Fibroblast of mammary gland (primary cell): ENCODE measurements at regions not wholly inside any gene's neighbourhood (a gene's known extent, or its start where the extent isn't known, plus 50 kb on each side); places are given as distances from the start of the nearest gene placed in this dataset.
"Not testable (repeated sequence)": the region's sequence is repeated elsewhere in the genome, so short reads cannot be mapped to it uniquely, and the experiment has no call there.

Source experiments
- DNase-seq: peaks from one replicate; pipeline ENCODE4 v3.0.0-alpha.2; 2010; ENCODE audit warnings: low read depth
- H3K4me3 ChIP-seq: 2 replicates; pipeline ENCODE4 v1.5.1; 2011; ENCODE audit warnings: low read depth, mild to moderate bottlenecking, low read length, moderate library complexity; ENCODE audit not compliant: control insufficient read depth
- TF ChIP-seq, protein P1 (sequence below): conservative IDR thresholded peaks from 2 replicates; pipeline ENCODE4 v1.5.1; 2011; ENCODE audit warnings: low read depth, low read length, inconsistent platforms; ENCODE audit not compliant: control insufficient read depth, insufficient read depth

DNA sequence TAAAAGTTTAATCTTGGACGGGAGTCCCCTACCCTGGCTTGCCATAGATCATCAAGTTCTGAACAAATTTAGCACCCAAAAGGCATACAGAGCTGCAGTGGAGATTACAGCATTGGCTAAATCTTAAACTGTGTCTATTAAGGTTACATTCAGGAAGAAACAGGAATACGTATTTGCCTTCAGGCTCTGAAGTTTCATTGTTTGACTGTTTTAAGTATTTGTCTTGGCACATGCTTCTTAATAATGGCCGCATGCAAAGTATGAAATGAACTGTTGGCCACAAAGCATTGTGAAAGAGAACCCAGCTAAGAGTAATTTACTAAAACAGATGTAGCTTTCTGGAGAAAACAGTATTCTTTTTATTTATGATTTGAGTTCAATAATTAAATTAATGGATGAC lies 63.9 kb upstream of the CNEP1R1 start:
- DNase-seq, result no peak
- H3K4me3 ChIP-seq, result no peak overlapping the region
- TF ChIP-seq, protein P1, sequence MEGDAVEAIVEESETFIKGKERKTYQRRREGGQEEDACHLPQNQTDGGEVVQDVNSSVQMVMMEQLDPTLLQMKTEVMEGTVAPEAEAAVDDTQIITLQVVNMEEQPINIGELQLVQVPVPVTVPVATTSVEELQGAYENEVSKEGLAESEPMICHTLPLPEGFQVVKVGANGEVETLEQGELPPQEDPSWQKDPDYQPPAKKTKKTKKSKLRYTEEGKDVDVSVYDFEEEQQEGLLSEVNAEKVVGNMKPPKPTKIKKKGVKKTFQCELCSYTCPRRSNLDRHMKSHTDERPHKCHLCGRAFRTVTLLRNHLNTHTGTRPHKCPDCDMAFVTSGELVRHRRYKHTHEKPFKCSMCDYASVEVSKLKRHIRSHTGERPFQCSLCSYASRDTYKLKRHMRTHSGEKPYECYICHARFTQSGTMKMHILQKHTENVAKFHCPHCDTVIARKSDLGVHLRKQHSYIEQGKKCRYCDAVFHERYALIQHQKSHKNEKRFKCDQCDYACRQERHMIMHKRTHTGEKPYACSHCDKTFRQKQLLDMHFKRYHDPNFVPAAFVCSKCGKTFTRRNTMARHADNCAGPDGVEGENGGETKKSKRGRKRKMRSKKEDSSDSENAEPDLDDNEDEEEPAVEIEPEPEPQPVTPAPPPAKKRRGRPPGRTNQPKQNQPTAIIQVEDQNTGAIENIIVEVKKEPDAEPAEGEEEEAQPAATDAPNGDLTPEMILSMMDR, result no peak

- not testable (repeated sequence) for DNase-seq, H3K4me3 ChIP-seq
Measured at GRCh38 chr16:49962566-49962965, 62.5 kb upstream of the CNEP1R1 start.

DNA sequence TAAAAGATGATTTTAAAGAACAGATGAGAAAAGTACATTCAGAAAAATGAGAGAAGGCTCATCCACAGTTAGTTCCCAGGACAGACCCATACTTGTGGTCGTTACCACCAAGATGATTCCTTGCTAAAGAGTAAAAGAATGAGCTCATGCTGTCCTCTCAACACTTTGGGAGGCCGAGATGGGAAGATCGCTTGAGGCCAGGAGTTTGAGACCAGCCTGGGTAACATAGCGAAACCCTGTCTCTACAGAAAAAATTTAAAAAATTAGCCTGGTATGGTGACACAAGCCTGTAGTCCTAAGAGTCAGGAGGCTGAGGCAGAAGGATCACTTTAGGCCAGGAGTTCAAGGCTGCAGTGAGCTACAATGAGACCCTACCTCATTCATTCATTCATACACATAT lies 60.7 kb upstream of the CNEP1R1 start:
- TF ChIP-seq, protein P1, result no peak
- no peak for DNase-seq

DNA sequence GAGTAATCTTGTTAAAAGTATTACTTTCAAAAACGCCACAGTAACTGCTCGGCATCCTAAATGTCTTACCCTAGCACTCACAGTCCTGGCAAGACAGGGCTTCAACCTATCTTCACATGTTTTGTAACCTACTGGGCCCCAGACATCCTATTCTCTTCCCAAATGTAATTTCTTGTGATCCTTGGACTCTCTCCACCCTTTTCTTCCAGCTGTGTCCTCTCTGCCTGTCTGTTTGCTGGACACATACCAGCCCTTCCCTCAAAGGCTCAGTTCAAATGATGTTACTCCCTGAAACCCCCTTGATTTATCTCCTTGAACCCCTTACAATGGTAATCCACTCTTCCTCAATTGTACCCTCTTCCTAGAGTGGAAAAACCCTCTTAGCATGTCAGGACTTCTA lies 60.1 kb upstream of the CNEP1R1 start:
- no peak overlapping the region for H3K4me3 ChIP-seq
- TF ChIP-seq, protein P1, result no peak
- no peak for DNase-seq

More for the DNA sequence above, 60.7 kb upstream of the CNEP1R1 start:
- no peak overlapping the region for H3K4me3 ChIP-seq

GRCh38 chr16:49967012-49967559 lies 57.9 kb upstream of the CNEP1R1 start:
- DNase-seq, result no peak
- no peak overlapping the region for H3K4me3 ChIP-seq
- TF ChIP-seq, protein P1, result no peak

- DNase-seq, result no peak
- TF ChIP-seq, protein P1, result no peak
- H3K4me3 ChIP-seq, result no peak overlapping the region
Measured at GRCh38 chr16:49969091-49970030, 55.7 kb upstream of the CNEP1R1 start.

DNA sequence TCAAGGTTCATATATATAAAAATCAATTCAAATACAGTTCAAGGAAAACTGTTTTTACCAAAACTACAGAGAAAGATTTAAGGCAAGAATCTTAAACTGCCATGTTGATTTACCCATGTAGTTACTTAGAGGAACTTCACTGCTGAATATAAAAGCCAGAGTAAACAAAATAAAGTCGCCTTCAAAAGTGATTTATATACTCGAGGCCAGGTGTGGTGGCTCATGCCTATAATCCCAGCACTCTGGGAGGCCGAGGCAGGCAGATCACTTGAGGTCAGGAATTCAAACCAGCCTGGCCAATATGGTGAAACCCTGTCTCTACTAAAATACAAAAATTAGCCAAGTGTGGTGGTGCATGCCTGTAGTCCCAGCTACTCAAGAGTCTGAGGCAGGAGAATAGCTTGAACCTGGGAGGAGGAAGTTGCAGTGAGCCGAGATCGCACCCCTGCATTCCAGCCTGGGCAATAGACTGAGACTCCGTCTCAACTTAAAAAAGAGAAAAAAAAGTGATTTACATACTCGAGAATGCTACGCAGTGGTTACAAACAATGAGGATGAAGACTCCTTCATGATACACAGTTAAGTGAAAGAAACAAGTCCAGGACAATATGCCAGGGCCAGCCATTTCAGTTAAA lies 54.1 kb upstream of the CNEP1R1 start:
- DNase-seq, result no peak
- TF ChIP-seq, protein P1, result no peak
- H3K4me3 ChIP-seq, result no peak overlapping the region
